DMS114 treated with DMSO at 0.1 percent for 48 hours (cell line): ENCODE measurements at regions not wholly inside any gene's neighbourhood (a gene's known extent, or its start where the extent isn't known, plus 50 kb on each side); places are given as distances from the start of the nearest gene placed in this dataset.
"Not testable (repeated sequence)": the region's sequence is repeated elsewhere in the genome, so short reads cannot be mapped to it uniquely, and the experiment has no call there.

Experiments
- DNase-seq: peaks from one replicate; lab custom pipeline; 2025; ENCODE audit not compliant: unreplicated experiment; lab: John Stamatoyannopoulos, UW

DNA sequence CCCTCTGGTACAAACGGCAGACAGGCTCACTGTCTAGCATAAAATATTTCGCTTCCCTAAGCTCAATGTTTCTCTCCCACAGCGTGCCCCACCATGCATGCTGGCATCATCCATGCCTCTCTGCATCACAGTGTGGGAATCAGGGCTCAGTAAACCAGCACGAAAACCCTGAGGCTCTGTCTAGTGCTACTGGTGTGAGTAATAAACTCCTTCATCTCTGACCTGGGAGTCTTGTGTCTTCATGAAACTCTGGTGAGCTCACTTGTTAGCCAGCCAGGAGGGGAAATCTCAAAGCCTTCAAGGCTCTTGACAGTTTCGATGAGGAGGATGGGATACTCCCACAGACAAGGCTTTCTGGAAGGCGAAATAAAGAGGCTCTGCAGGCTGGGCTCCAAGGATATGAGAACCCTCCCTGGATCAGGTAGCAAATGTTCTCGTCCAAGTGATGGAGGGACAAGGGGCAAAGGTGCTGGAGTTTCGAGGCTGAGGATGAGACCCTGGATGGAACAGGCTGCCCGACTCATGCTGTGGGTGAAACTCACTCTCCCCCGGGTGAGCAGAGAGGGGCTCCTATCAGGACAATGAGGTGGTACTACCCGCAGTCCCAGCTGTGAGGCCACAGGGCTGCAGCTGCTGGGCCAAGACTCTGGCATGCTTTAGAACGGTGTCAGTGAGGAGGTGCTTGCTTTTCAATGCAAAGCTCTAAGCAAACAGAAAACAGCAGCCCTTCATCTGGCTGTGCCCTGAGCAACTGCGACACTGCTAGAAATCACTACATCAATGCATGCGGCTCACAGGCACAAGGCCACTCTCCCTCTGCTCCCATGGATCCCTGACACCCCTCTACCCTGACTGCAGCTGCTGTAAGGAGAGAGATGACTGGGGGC, 69.3 kb downstream of the SHANK2 start:
- DNase-seq = no peak

- no peak for DNase-seq
Observed at GRCh38 chr11:71181566-71181965, 70.8 kb downstream of the SHANK2 start.

DNA sequence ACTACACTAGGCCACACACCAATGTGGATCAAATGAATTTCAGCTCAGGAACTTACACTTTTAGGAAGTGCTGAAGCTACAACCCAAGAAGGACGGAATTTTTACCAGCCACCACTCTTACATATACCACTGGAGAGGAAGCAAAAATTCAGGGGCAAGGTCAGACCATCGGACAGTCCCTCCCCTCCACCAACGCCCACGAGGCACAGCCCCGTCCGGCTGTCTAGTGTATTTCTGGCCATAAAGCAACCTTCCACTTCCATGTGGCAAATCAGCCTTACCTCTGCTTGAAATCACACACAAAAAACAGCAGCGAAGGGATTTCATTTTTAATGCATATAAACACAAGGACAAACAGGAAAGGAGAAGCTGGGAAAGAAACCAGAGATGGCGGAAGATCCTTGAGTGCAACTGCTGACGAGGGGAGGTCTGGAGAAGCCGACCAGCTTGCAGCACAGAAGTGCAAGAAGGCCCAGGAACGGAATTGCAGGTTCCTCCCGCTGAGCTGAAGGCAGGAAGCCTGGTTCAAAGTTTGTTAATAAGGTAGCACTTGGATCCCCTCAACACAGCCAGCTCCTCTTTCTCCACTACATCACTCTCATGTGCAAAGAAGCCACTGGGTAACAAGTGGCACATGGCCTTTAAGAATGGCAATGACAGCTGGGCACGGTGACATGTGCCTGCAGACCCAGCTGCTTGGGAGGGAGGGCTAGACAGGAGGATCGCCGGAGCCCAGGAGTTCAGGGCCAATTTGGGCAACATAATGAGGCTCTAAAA, 71.5 kb downstream of the SHANK2 start:
- no peak for DNase-seq

- no peak for DNase-seq
Observed at GRCh38 chr11:71179877-71180605, 72.3 kb downstream of the SHANK2 start.

GRCh38 chr11:71178076-71178475, 74.3 kb downstream of the SHANK2 start:
- no peak for DNase-seq

DNA sequence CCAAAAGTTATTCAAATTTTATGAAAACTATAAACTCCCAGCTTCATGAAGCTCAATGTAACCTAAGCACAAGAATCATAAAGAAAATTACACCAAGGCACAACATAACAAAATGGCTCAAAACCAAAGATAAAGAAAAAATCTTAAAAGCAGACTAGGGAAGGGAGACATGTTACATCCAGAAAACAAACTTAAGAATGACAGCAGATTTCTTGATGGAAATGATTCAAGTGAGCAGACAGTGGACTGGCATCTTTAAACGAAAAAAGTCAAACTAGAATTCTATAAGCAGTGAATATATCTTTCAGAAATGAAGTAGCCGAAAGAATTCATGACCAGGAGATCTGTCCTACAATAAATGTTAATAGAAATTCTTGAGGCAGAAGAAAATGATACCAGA, 75.6 kb downstream of the SHANK2 start:
- DNase-seq = no peak

DNA sequence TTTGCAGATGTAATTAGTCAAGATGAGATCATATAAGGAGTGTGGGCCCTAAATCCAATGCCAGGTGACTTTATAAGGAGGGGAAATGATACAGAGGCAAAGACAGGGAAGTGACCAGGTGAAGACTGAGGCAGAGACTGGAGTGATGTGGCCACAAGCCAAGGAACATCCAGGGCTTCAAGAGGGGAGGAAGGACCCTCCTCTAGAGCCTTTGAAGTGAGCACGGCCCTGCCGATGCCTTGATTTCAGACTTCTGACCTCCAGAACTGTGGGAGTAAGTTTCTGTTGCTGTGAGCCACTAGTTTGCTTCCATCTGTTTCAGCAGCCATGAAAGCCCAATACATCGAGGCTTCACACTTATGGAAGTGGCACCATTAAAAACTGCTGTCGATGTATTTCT, 78.7 kb downstream of the SHANK2 start:
- DNase-seq = no peak

DNA sequence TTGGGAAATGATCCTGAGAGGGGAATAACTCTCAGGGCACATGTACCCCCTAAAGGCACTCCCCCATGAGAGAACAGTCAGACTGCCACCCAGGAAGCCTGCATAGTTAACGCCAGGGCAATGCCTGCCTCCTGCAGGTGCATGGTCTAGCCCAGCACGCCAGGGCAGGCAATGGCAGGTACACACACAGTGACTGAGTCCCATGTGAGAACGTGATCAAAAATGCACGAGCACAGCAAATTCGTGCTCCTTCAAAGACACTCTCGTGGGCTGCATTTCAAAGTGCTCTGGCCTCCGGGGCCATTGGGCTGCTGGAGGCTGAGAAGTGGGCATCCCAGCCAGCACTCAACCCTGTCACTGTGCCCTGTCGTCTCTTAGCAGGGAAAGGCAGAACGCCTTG, 79.7 kb downstream of the SHANK2 start:
- no peak for DNase-seq

DNA sequence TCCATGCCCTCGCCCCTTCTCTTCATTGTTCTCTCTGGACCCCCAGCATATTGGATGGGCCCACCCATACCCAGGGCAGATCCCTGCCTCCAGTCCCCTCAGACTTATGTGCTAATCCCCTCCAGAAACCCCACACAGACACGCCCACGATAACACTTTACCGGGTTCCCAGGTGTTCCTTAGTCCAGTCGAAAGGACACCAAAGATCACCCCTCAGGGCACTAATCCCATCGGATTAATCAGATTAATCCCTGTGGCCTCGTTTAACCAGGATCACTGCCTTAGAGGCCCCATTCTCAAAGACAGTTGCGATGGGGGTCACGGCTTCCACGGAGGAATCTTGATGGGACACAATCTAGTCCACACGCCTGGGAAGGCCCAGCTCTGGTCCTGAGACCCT, 80.8 kb downstream of the SHANK2 start:
- DNase-seq = no peak

GRCh38 chr11:71170624-71171423, 81.6 kb downstream of the SHANK2 start:
- no peak for DNase-seq

DNA sequence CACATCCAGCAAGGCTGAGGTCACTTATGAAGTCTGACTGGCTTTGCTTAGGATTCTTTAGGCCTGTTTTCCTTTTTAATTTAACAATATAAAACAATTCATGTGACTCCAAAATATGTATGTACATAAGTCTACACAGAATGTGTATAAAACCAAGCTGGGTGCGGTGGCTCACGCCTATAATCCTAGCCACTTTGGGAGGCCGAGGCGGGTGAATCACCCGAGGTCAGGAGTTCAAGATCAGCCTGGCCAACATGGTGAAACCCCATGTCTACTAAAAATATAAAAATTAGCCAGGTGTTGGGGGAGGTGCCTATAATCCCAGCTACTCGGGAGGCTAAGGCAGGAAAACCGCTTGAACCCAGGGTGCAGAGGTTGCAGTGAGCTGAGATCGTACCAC, 83.1 kb downstream of the SHANK2 start:
- no peak for DNase-seq

DNA sequence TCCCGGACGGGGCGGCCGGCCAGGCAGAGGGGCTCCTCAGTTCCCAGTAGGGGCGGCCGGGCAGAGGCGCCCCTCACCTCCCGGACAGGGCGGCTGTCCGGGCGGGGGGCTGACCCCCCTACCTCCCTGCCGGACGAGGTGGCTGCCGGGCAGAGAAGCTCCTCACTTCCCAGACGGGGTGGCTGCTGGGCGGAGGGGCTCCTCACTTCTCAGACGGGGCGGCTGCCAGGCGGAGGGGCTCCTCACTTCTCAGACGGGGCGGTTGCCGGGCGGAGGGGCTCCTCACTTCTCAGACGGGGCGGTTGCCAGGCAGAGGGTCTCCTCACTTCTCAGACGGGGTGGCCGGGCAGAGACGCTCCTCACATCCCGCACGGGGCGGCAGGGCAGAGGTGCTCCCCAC, 84.6 kb downstream of the SHANK2 start:
- DNase-seq = not testable (repeated sequence)

DNA sequence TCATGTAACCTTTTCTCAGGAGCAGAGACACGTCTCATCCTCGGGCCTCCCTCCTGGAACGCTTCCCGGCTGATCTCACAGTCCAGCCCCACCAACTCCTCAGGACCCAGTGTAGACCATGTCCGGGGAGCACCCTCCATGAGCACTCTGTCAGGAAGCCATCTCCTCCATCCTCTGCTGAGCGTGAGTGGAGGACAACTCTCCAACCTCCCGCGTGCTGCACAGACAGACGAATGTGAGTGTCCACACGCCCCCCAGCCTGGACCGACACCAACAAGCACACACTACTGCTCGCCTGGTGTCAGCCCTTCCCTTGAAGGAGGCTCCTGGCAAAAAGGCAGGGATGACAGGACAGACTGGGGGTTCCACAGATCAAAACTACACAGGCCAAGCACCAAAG, 86.6 kb downstream of the SHANK2 start:
- no peak for DNase-seq

DNA sequence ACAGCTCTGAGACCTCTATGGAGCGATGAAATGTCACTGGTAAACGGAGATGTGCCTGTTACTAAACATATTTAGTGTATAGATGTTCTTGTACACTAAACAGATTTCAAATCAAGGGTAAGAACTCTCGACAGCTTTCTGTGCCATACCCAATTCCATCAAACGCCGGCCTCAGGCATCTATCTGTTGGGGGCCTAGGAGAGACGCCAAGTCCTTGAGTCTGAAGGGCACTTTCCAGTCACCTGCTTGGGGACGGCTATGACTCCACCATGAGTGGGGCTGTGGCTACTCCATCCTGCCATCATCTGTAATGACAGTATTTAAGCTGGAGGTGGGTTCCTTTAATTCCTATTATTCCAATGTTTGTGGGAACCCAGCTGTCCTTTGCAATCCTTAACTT, 87.8 kb downstream of the SHANK2 start:
- DNase-seq = no peak

DNA sequence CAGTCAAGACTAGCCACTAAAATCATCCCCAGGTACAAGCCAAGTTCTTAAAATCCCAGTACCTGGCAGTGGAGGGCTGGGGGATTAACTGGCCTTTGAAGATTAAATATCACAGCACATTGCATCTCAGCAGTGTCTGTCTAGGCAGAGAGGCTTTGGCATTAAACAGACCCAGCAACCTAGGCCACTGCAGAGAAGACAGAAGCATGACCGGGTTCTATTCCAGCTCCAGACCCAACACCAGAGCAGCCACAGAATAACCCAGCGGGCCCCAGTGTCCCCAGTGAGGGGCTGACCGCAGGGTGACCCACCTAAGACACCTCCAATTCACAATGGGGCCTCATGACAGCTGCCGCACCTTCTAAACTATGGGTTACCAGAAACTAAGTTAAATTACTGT, 88.2 kb downstream of the SHANK2 start:
- DNase-seq = no peak

GRCh38 chr11:71163371-71163770, 89.0 kb downstream of the SHANK2 start:
- DNase-seq = no peak

DNA sequence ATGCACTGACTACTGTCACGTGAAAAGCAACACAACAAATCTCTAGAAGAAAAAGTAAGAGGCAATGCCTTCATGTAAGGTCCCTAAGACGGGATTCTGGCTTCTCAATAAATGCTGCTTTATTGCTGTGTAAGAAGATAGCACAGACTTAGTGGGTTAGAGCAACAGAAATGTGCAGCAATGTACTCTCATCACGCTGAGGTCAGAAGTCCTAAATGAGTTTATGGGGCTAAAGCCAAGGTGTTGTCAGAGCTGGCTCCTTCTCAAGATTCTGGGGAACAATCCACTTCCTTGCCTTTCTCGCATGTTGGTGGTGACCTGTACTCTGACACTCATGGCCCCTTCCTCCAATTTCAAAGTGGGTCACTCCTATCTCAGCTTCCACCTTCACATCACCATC, 93.4 kb downstream of the SHANK2 start:
- no peak for DNase-seq

- DNase-seq = not testable (repeated sequence)
Observed at GRCh38 chr11:71157676-71158075, 94.7 kb downstream of the SHANK2 start.

DNA sequence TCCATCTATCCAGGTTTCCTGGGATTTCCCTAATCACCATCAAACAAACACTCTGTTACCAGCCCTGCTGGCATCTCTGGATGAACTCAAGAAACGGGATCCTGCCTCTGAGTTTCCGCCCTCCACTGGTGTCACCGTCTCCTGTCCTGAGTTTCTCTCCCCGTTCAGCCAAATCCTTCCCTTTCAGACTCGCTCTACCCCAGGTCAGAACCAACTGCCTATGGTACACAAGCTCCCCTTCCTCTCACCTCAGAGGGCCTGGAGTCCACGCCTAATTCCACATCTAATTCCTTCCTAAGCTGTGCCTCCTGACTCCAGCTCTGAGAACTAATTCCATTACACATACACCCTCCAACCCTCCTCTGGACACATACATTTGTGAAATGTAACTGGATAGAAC, 96.1 kb downstream of the SHANK2 start:
- no peak for DNase-seq

DNA sequence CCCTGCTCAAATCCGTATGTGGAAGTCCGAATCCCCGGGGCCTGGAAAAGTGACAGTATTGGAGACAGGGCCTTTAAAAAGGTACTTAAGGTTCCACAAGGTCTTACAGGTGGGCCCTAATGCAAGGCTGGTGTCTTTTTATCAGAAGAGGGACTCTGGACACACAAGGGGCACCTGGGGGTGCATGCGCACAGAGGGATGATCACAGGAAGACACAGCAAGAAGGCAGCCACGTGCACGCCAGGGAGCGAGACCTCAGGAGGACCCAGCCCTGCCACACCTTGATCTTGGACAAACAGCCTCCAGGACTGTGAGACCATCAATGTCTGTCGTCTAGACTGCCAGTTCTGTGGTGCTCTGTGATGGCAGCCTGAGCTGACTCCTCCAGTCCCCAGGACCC, 96.5 kb downstream of the SHANK2 start:
- no peak for DNase-seq

DNA sequence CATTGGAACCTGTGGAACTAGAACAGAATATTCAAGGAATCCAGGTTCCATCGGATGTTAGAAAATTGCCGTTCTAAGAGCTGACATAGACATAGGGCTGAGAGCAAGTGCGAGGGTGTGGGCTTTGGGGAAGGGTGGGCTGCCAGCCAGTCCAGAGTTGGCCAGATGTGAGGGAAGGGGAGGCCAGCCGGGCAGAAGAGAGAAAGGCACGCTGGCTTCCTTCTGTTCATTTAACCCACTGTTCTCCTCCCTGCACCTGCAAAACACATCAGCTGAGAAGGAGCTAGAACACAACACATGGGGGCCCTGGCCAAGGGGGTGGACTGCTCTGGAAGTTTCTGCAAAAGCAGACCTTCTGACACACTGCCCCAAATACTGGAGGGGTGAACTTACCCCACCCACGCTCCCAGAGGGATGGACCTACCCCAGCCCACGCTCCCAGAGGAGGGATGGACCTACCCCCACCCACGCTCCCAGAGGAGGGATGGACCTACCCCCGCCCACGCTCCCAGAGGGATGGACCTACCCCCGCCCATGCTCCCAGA, 98.0 kb downstream of the SHANK2 start:
- DNase-seq = no peak
